Astrocyte (in vitro differentiated cells and primary cell): ENCODE measurements at regions not wholly inside any gene's neighbourhood (a gene's known extent, or its start where the extent isn't known, plus 50 kb on each side); places are given as distances from the start of the nearest gene placed in this dataset.

Experiments used
- DNase-seq: peaks from one replicate; pipeline ENCODE4 v3.0.0-alpha.2; 2010; ENCODE audit warnings: low read depth
- FAIRE-seq: peaks from 2 replicates; lab custom pipeline; 2011; peaks lifted over from hg19 to GRCh38; lab: Jason Lieb, UNC
- H2AFZ ChIP-seq: 2 replicates; pipeline ENCODE4 v1.6.0; 2012; ENCODE audit warnings: low read depth, low read length, inconsistent platforms
- H3K27ac ChIP-seq: 2 replicates; pipeline ENCODE4 v1.5.1; 2011; ENCODE audit warnings: low read depth, low read length, inconsistent platforms
- H3K27me3 ChIP-seq: 2 replicates; pipeline ENCODE4 v1.6.0; 2011; ENCODE audit warnings: low read length, inconsistent platforms; ENCODE audit not compliant: insufficient read depth
- H3K36me3 ChIP-seq: 2 replicates; pipeline ENCODE4 v1.5.1; 2011; ENCODE audit warnings: low read length, inconsistent platforms; ENCODE audit not compliant: insufficient read depth
- H3K4me1 ChIP-seq: 2 replicates; pipeline ENCODE4 v1.5.1; 2011; ENCODE audit warnings: low read length, inconsistent platforms; ENCODE audit not compliant: insufficient read depth
- H3K4me2 ChIP-seq: 2 replicates; pipeline ENCODE4 v1.6.0; 2012; ENCODE audit warnings: low read length, inconsistent platforms
- H3K4me3 ChIP-seq: 2 replicates; pipeline ENCODE4 v1.5.1; 2011; ENCODE audit warnings: low read depth, mild to moderate bottlenecking, low read length, inconsistent platforms; ENCODE audit not compliant: insufficient read depth
- H3K79me2 ChIP-seq: 2 replicates; pipeline ENCODE4 v1.6.0; 2012; ENCODE audit warnings: mild to moderate bottlenecking, low read length, inconsistent platforms; ENCODE audit not compliant: insufficient read depth
- H3K9ac ChIP-seq: 2 replicates; pipeline ENCODE4 v1.6.0; 2012; ENCODE audit warnings: mild to moderate bottlenecking, low read length, inconsistent platforms
- H3K9me3 ChIP-seq: 2 replicates; pipeline ENCODE4 v1.5.1; 2012; ENCODE audit warnings: low read depth, mild to moderate bottlenecking, low read length, inconsistent platforms; ENCODE audit not compliant: insufficient read depth
- H4K20me1 ChIP-seq: 2 replicates; pipeline ENCODE4 v1.6.0; 2012; ENCODE audit warnings: low read length, inconsistent platforms; ENCODE audit not compliant: insufficient read depth
- H3K27ac Mint-ChIP-seq: one replicate; pipeline ENCODE4 v1.8.0; 2021; ENCODE audit warnings: mild to moderate bottlenecking, mixed read lengths; ENCODE audit not compliant: unreplicated experiment
- H3K27me3 Mint-ChIP-seq: one replicate; pipeline ENCODE4 v1.8.0; 2021; ENCODE audit warnings: low read depth, mixed read lengths; ENCODE audit not compliant: unreplicated experiment
- H3K36me3 Mint-ChIP-seq: one replicate; pipeline ENCODE4 v1.8.0; 2021; ENCODE audit warnings: low read depth, mixed read lengths; ENCODE audit not compliant: unreplicated experiment
- H3K4me1 Mint-ChIP-seq: one replicate; pipeline ENCODE4 v1.8.0; 2021; ENCODE audit warnings: low read depth, mixed read lengths; ENCODE audit not compliant: unreplicated experiment
- H3K4me3 Mint-ChIP-seq: one replicate; pipeline ENCODE4 v1.8.0; 2021; ENCODE audit warnings: mild to moderate bottlenecking, moderate library complexity, mixed read lengths; ENCODE audit not compliant: unreplicated experiment
- H3K9me3 Mint-ChIP-seq: one replicate; pipeline ENCODE4 v1.8.0; 2021; ENCODE audit warnings: mild to moderate bottlenecking, mixed read lengths; ENCODE audit not compliant: unreplicated experiment
- CTCF ChIP-seq: IDR thresholded peaks from 2 replicates; pipeline ENCODE4 v1.5.1; 2011; ENCODE audit warnings: low read depth, mild to moderate bottlenecking, inconsistent platforms, low read length, moderate library complexity; ENCODE audit not compliant: insufficient read depth
- EZH2 ChIP-seq: IDR thresholded peaks from 2 replicates; pipeline ENCODE4 v1.6.1; 2012; ENCODE audit warnings: mild to moderate bottlenecking, low read length, inconsistent platforms; ENCODE audit not compliant: insufficient read depth

- Mint-ChIP-seq H3K9me3 (peaks cover 2% of the 10 kb centered on the region), H3K27me3 (no peaks in the 10 kb centered on the region), H3K4me3 (no peak overlapping the region), H3K36me3 (no peaks in the 10 kb centered on the region), H3K27ac (no peak overlapping the region), H3K4me1 (peaks cover 28% of the 10 kb centered on the region)
- Histone ChIP-seq H3K4me1 (peaks cover 18% of the 10 kb centered on the region), H3K27ac (no peak overlapping the region), H3K4me3 (no peak overlapping the region), H4K20me1 (no peaks in the 10 kb centered on the region), H3K9ac (no peak overlapping the region), H3K4me2 (no peak overlapping the region), H3K9me3 (no peaks in the 10 kb centered on the region), H3K27me3 (no peaks in the 10 kb centered on the region), H2AFZ (no peak overlapping the region), H3K36me3 (no peaks in the 10 kb centered on the region), H3K79me2 (no peaks in the 10 kb centered on the region)
- no peak for FAIRE-seq
- no peak for DNase-seq
- no peak for TF ChIP-seq CTCF
- TF ChIP-seq EZH2: no peak
These were observed 562.9 kb upstream of the CBLB start for GRCh38 chr3:106431721-106432120.

GRCh38 chr3:106435899-106436453 is 567.2 kb upstream of the CBLB start:
- H3K9ac ChIP-seq: no peak overlapping the region
- H2AFZ ChIP-seq: no peak overlapping the region
- TF ChIP-seq CTCF (no peak), EZH2 (no peak)
- H3K27me3 ChIP-seq: no peaks in the 10 kb centered on the region
- no peaks in the 10 kb centered on the region for H3K36me3 Mint-ChIP-seq
- no peak overlapping the region for H3K4me3 ChIP-seq
- no peak overlapping the region for H3K4me2 ChIP-seq
- no peaks in the 10 kb centered on the region for H3K79me2 ChIP-seq
- no peak for DNase-seq
- no peak overlapping the region for H3K4me3 Mint-ChIP-seq
- no peak overlapping the region for H3K27ac Mint-ChIP-seq
- no peaks in the 10 kb centered on the region for H3K4me1 ChIP-seq
- H3K27ac ChIP-seq: no peak overlapping the region
- no peaks in the 10 kb centered on the region for H4K20me1 ChIP-seq
- no peaks in the 10 kb centered on the region for H3K36me3 ChIP-seq
- FAIRE-seq: no peak
- no peaks in the 10 kb centered on the region for H3K9me3 ChIP-seq
- H3K9me3 Mint-ChIP-seq: peaks cover 2% of the 10 kb centered on the region
- H3K4me1 Mint-ChIP-seq: peaks cover 5% of the 10 kb centered on the region
- H3K27me3 Mint-ChIP-seq: no peaks in the 10 kb centered on the region

- peaks cover 4% of the 10 kb centered on the region for H3K4me1 Mint-ChIP-seq
- Histone ChIP-seq H3K79me2 (no peaks in the 10 kb centered on the region), H3K9me3 (no peaks in the 10 kb centered on the region), H4K20me1 (no peaks in the 10 kb centered on the region), H3K9ac (no peak overlapping the region), H3K27me3 (no peaks in the 10 kb centered on the region), H3K4me3 (no peak overlapping the region), H2AFZ (no peak overlapping the region), H3K36me3 (no peaks in the 10 kb centered on the region), H3K4me1 (no peaks in the 10 kb centered on the region), H3K4me2 (no peak overlapping the region), H3K27ac (no peak overlapping the region)
- no peaks in the 10 kb centered on the region for H3K9me3 Mint-ChIP-seq
- DNase-seq: no peak
- no peaks in the 10 kb centered on the region for H3K36me3 Mint-ChIP-seq
- no peak for FAIRE-seq
- TF ChIP-seq CTCF (no peak), EZH2 (no peak)
- H3K27me3 Mint-ChIP-seq: no peaks in the 10 kb centered on the region
- H3K4me3 Mint-ChIP-seq: no peak overlapping the region
- H3K27ac Mint-ChIP-seq: no peak overlapping the region
These were observed 570.1 kb upstream of the CBLB start for GRCh38 chr3:106438887-106439286.
